GM12891 (cell line): ENCODE measurements at regions not wholly inside any gene's neighbourhood (a gene's known extent, or its start where the extent isn't known, plus 50 kb on each side); places are given as distances from the start of the nearest gene placed in this dataset.

Source experiments
- DNase-seq: peaks from one replicate; pipeline ENCODE4 v3.0.0; 2011; ENCODE audit warnings: low spot score; ENCODE audit not compliant: insufficient read length
- FAIRE-seq: peaks from 2 replicates; lab custom pipeline; 2011; peaks lifted over from hg19 to GRCh38; lab: Jason Lieb, UNC
- PAX5 ChIP-seq: IDR thresholded peaks from 2 replicates; pipeline ENCODE4 v1.6.1; 2011; ENCODE audit warnings: low read length, moderate library complexity, mild to moderate bottlenecking; ENCODE audit not compliant: insufficient read depth, severe bottlenecking
- POLR2A ChIP-seq: IDR thresholded peaks from 2 replicates; pipeline ENCODE4 v1.6.1; 2011; ENCODE audit warnings: low read depth, low read length, control low read depth
- POLR2AphosphoS5 ChIP-seq: IDR thresholded peaks from 2 replicates; pipeline ENCODE4 v1.6.1; 2011; ENCODE audit warnings: low read depth, low read length, control low read depth
- POU2F2 ChIP-seq: IDR thresholded peaks from 2 replicates; pipeline ENCODE4 v1.6.1; 2011; ENCODE audit warnings: low read depth, mild to moderate bottlenecking, control low read depth, low read length, moderate library complexity
- SPI1 ChIP-seq: IDR thresholded peaks from 2 replicates; pipeline ENCODE4 v1.6.1; 2011; ENCODE audit warnings: low read depth, low read length, control low read depth
- TAF1 ChIP-seq: IDR thresholded peaks from 2 replicates; pipeline ENCODE4 v1.6.1; 2011; ENCODE audit warnings: low read depth, low read length, control low read depth

GRCh38 chr22:25508161-25508560, 56.3 kb upstream of the GRK3 start:
- DNase-seq, result no peak
- no peak for TF ChIP-seq TAF1
- TF ChIP-seq PAX5, result no peak
- FAIRE-seq, result no peak

DNA sequence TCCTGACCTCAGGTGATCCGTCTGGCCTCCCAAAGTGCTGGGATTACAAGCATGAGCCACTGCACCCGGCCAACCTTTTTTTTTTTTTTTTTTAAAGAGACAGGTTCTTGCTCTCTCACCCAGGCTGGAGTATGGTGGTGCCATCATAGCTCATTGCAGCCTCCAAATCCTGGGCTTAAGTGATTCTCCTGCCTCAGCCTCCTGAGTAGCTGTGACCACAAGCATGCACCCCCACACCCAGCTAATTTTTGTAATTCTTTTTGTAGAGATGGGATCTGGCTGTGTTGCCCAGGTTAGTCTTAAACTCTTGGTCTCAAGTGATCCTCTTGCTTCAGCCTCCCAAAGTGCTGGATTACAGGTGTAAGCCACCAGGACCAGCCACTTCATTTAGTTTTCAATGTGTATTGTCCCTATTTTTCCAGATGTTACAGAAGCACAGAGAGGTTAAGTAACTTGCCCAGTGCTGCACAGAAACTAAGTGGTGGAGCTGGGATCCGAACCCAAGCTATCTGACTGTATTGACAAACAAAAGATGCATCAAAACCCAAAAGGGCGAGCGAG, 55.6 kb upstream of the GRK3 start:
- no peak for FAIRE-seq
- DNase-seq, result no peak
- TF ChIP-seq POLR2A, result no peak
- no peak for TF ChIP-seq TAF1
- TF ChIP-seq SPI1, result no peak
- TF ChIP-seq PAX5, result no peak
- no peak for TF ChIP-seq POU2F2
- TF ChIP-seq POLR2AphosphoS5, result no peak

DNA sequence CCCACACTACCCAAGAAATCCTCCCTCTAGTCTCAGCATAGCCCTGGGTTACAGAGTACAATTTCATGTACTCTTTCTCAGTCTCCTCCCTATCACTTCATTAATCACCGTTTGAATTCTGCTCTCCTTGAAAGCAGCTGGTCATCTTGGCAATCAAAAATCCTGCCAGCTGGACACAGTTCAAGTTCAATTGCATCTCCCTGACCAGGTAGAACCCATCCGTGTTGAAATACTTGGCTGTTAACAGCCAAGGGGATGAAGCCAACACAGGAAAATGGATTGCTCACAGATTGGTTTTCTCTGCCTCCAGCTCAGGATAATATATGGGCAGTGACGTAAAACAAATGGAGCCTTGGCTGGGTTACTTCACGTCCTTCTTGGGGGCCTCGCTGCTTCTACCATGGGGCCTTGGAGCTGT, 55.1 kb upstream of the GRK3 start:
- TF ChIP-seq POLR2AphosphoS5, result no peak
- TF ChIP-seq POLR2A, result no peak
- no peak for TF ChIP-seq PAX5
- no peak for TF ChIP-seq TAF1
- no peak for TF ChIP-seq POU2F2
- no peak for TF ChIP-seq SPI1
- DNase-seq (no peak), FAIRE-seq (no peak)

DNA sequence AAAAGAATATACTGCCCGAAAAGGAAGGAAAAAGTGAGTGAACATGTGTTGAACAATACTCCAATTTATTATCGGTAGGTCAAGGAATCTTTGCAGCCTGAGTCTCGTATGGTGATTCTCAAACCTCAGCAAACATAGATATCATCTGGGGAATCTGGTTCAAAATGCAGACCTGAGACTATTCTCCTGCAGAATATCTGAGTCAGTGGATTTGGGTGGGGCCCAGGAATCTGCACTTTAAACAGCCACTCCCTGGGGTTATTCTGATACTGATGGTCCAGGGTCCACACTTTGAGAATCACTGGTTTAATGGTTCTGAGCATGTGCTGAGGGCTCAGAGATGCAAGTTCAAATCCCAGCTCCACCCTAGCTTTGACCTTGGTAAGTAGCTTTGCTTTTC, 53.6 kb upstream of the GRK3 start:
- DNase-seq (no peak), FAIRE-seq (no peak)
- no peak for TF ChIP-seq POLR2AphosphoS5
- no peak for TF ChIP-seq POLR2A
- no peak for TF ChIP-seq SPI1
- TF ChIP-seq PAX5, result no peak
- TF ChIP-seq TAF1, result no peak
- no peak for TF ChIP-seq POU2F2

GRCh38 chr22:25511725-25512124, 52.8 kb upstream of the GRK3 start:
- FAIRE-seq (no peak), DNase-seq (no peak)
- TF ChIP-seq SPI1, result no peak
- no peak for TF ChIP-seq TAF1
- TF ChIP-seq POU2F2, result no peak
- TF ChIP-seq POLR2AphosphoS5, result no peak
- TF ChIP-seq PAX5, result no peak
- TF ChIP-seq POLR2A, result no peak

- FAIRE-seq (no peak), DNase-seq (no peak)
- TF ChIP-seq SPI1 (no peak), POU2F2 (no peak), TAF1 (no peak), PAX5 (no peak), POLR2A (no peak), POLR2AphosphoS5 (no peak)
Measured at GRCh38 chr22:25514436-25515180, 49.9 kb upstream of the GRK3 start.
